HG02981 (cell line): ENCODE measurements at regions not wholly inside any gene's neighbourhood (a gene's known extent, or its start where the extent isn't known, plus 50 kb on each side); places are given as distances from the start of the nearest gene placed in this dataset.
"Not testable (repeated sequence)": the region's sequence is repeated elsewhere in the genome, so short reads cannot be mapped to it uniquely, and the experiment has no call there.

Source experiments
- ATAC-seq: cut with Tn5 transposase; IDR thresholded peaks from one replicate; pipeline ENCODE4 v1.9.1; 2021; ENCODE audit warnings: mild to moderate bottlenecking, moderate library complexity; ENCODE audit not compliant: unreplicated experiment

DNA sequence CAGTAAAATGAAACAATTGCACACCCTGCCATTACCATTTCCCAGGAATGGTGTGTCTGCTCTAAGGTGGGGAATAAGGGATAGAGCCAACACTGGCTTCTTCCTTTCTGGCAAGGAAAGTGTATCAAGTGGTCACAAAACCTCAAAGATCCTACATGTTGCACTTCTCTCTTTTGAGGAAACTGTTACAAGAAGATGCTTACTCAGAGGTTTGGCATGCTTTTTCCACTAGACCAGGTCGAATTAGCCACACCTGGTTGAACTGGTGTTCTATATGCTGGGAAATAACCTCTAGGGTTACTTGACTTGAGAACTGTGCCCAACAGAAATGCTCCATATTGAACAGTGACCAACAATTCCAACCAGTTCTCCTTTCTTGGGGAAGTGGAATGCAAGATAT is 102.9 kb downstream of the LRRN1 start:
- no peak for ATAC-seq

DNA sequence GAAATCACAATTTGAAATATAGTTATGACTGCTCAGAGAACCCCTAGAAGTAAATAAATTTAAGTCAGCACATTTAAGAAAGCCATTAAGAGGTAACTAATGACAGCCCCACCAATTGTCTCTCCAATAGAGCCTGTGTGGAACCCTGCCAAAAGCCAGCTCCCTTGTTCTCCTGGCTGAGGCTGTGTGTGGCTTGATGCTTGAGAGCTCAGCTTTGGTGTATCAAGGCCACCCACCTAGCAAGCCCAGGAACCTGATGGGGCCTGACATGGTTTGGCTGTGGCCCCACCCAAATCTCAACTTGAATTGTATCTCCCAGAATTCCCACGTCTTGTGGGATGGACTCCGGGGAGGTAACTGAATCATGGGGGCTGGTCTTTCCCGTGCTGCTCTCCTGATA is 106.9 kb downstream of the LRRN1 start:
- no peak for ATAC-seq

DNA sequence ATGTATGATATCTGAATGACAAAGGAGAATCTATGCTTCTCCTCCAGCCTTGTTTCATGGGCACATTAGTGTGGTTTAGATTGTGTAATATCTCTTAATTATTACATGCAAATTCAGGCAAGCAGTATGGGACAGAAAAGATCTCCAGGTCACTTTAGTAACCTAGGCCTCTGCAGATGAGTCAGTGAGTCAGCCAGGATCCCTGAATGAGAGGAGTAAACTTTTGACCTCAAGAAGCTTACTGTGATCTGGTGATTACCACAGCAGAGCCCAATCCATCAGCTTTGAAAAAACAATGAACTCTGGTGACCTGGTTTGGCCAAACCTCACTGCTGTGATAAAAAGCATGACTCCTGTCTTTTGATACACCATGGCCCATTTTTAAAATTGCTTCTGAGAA is 107.8 kb downstream of the LRRN1 start:
- no peak for ATAC-seq

DNA sequence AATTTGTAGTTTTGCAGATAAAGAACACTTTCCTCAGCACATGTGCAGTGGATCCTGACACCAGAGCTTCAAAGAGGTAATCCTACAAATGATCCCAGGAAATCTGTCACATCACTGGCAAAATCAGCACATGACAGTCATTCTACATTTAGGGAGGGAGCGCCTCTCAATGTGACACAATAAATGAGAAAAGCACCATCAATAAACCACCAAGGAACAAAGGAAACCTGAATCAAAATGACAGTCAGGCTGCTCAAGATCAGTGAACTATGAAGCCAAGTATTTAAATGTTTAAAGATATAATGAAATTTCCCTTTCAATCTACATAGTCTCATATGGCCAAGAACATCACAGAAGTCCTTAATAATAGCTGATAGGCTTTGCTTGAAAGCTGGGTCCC is 119.5 kb downstream of the LRRN1 start:
- ATAC-seq, result no peak

DNA sequence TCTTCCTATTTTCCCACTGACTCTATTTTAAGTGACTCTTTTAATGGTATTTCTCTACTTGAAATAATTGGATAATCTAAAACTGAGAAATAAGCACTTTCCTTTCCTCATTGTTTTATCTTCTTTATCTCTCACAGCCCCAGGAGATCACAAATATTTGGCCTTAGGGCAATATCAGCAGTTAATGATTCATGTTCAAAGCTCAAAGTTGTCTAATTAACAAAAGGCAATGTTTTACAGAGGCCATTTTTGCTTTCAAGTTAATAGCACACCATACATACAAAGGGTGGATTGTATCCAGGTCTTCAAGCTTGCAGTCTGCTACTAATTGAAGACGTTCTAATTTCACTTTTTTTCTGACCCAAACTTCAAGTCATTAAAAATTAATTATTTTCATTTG is 120.1 kb downstream of the LRRN1 start:
- ATAC-seq, result no peak

DNA sequence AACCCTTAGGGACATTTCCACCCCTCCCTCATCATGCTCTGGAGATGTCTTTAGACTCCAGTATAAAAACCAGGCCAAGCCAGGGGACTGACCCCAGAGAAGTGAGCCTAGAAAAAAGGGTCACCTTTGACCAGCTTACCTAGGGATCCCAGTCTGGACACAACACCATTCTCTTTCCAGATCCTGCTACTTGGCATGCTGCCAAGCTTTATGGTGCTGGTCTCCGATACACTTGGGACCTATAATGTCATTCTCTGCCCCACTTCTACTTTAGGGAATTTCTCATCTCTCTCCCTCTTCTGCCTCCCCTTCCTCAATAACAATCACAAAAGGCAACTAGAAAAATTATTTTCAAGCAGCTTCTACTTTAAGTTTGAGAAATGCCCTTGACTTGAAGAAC is 124.4 kb downstream of the LRRN1 start:
- ATAC-seq, result no peak

DNA sequence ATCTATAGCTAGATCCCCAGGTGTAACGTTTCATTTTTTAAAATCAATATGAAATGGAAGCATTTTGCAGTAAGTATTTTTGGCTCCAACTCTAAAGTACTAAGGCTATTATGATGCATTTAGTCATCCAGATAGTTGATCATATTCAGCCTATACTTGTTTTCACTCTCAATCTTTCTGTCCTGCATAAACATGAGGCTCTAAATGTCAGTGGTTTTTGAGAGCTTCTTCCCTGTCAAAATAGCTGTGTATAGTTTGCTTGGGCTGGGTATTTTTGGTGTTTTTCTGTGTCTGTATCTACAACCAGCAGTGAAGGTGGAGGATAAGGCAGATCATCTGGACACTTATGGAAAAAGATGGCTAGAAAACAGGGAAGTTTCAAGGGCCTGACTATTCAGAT is 128.0 kb downstream of the LRRN1 start:
- ATAC-seq, result no peak

DNA sequence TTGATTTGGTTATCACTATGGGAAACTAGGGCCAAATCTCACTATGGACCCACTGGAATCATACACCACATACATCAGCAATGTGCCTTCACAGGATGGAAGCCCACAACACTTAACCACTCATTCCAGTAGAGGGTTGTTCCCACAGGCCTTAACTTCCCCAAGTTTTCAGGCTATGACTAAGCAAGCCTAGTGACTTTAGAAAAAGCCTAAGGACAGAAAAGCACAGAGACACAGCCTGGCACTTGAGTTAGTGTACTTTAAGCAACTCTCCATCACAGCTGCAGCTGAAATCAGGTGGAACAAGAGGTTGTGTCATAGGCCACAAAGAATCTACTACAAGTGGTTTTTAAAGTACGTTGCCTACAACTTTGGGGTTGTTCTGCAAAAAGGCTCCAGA is 128.7 kb downstream of the LRRN1 start:
- no peak for ATAC-seq

DNA sequence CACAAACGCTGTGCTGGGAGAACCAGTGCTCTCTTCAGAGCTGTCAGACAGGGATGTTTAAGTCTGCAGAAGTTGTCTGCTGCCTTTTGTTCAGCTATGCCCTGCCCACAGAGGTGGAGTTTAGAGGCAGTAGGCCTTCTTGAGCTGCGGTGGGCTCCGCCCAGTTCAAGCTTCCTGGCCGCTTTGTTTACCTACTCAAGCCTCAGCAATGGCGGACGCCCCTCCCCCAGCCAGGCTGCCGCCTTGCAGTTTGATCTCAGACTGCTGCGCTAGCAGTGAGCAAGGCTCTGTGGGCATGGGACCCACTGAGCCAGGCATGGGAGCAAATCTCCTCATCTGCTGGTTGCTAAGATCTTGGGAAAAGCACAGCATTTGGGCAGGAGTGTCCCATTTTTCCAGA is 142.1 kb downstream of the LRRN1 start:
- not testable (repeated sequence) for ATAC-seq

DNA sequence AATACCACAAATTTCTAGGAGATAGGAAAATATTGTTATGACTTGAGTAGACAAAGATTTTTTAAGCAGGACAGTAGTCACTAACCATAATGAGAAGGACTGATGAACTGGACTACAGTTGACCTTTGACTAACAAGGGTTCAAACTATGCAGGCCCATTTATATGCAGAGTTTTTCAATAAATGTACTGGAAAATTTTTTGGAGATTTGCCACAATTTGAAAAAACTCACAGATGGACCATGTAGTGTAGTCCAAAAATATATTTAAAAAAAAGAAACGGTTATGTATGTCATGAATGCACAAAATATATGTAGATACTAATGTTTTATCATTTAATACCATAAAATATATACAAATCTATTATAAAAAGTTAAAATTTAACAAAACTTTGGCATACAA is 151.8 kb downstream of the LRRN1 start:
- ATAC-seq, result no peak

DNA sequence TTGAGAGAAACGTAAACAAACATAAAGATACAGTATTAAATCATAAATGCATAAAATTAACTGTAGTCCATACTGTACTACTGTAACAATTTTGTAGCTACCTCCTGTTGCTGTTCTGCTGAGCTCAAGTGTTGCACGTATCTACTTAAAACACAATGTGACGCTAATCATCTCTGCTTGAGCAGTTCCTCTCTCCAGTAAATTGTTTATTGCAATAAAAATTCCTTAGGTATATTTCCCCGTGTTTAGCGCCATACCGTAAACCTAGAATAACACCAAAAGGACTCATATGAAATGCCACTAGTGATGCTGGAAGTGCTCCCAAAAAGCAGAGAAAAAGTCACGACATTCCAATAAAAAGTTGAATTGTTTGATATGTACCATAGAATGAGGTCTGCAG is 152.3 kb downstream of the LRRN1 start:
- no peak for ATAC-seq

DNA sequence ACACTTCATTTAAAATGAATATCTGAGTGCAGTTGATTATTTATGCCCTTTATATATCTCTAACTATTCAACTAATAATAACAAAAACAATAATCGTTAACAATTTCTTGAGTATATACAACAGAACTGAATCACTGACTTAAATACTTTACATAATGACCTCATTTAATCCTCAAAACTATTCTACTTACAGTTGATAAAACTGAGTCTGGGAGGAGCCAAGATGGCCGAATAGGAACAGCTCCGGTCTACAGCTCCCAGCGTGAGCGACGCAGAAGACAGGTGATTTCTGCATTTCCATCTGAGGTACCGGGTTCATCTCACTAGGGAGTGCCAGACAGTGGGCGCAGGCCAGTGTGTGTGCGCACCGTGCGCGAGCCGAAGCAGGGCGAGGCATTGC is 163.6 kb downstream of the LRRN1 start:
- not testable (repeated sequence) for ATAC-seq

DNA sequence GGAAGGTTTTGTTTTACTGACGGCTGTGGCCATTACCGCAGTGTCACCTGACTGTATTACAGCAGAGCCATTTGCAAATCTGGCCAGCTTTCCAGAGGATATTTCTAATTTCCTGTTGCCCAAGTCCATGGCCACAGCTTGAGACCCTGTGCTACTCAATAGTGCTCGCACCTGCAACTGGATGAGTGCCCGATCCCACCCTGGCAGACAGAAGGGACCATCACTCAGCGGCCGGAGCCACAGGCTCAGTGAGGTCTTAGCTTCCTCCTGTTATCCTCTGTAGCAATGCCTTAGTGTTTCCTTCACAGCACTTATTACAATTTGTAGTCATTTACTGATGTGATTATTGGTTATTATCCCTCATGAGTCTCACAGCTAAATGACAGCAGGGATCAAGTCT is 184.8 kb downstream of the LRRN1 start:
- ATAC-seq, result no peak

DNA sequence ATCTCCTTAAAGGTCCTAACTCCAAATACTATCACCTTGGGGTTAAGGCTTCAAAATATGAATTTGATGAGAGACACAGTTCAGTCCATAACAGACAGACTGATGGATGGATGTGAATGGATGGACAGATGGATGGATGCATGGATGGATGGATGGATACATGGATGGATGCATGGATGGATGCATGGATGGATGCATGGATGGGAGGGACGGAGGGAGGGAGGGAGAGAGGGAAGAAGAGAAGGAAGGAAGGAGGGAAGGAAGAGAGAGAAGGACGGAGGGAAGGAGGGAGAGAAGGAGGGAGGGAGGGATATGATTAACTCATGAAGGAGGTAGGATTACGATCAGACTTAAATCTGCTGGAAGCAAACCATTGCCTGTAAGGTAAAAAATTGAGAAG is 192.4 kb downstream of the LRRN1 start:
- no peak for ATAC-seq

DNA sequence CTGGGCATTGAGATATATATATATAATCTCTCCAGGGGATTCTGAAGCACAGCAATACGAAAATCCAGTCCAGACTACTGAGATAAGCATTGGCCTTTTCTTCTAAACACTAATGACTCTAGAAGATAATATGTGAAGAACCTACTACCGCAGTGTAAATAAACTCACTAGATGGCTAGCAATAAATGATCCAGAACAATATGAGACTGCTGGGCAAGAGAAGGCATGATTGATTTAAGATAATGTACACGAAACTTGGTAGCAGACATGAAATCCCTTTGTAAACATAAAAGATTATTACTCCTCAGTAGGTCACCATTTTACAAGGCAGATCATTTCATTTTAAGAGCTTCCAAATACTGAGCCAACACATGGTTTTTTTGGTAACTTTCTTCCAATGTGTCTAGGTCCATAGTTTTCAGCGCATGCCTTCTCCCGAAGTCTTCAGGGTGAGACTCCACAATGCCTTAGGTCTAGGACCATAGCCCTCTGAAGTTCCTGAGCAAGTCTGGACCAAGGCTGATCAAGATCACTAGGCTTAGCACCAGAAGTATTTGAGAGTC is 193.2 kb downstream of the LRRN1 start:
- no peak for ATAC-seq

DNA sequence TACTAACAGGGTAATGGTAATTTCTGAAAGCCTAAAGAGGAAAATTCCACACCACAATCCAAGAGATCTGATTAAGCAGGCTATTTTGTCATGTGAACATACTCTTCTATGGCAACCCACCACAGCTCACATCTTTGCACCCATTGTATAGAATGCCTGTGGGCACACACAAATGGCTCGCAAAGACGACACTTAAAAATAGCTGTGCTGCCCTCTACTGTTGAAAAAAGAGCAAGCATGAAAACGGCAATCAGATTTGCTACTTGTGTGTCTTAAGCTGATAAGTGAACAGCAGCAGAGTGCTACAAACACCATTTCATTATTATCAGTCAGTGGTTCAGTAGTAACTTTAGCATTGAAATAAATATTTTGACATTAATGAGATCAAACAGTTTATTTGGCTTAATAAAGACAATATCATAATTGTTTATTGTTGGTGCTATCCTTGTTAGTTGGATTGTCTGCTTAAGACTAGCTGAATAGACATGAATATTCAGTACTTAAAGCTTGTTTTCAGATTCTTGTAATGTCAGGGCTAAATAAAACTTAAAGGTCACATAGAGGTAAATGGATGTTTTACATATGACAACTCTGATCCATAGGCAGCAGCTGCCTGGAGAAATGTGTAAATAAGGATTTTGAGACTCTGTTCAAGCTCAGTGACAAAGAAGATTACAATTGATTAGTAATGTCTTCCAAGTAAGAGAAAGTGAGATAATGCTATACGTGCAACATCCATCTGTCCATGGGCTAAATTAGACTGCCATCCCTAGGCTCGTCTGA is 199.1 kb downstream of the LRRN1 start:
- ATAC-seq, result peak; percentile 82

DNA sequence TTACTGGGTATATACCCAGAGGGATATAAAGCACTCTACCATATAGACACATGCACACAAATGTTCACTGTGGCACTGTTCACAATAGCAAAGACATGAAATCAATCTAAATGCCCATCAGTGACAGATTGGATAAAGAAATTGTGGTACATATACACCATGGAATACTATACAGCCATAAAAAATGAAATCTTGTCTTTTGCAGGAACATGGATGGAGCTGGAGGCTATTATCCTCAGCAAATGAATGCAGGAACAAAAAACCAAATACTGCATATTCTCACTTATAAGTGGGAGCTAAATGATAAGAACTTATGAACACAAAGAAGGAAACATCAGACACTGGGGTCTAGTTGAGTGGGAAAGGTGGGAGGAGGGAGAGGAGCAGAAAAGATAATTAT is 200.1 kb downstream of the LRRN1 start:
- ATAC-seq, result not testable (repeated sequence)

DNA sequence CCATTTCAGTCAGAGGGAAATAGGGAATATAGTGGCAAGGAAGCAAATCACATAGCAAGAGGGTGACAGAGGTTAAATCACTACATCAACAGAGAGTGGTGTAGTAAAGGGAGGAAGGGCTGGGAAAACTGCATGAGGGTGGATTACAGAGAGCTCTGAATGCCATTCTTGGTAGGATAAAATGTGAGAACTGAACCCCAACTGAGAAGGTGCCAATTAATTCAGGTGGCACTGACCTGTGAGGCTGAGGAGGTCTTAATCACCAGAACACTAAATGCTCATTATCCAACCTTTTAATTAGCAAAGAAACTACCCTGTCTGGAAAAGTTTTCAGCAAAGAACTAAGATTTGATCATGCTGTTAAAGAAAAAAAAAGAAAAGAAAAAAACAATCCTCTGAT is 202.7 kb downstream of the LRRN1 start:
- ATAC-seq, result no peak

DNA sequence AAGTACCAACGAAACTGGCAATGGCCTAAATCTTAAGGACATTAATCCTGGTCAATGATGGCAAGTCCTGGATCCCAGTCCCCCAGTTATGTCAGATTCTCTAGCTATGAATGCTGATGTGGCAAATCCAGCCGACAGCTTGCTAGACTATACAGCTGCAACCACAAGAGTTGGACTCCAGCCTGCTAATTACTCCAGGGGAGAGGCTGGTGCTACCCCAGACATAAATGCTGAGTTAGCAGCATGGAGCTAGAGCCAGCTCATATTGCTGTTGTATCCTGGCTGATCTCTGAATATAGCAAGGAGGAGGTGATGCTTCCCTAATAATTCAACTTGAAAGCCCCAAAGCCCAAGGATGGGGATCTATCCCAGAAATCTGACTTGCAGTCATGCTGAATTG is 207.1 kb downstream of the LRRN1 start:
- no peak for ATAC-seq

DNA sequence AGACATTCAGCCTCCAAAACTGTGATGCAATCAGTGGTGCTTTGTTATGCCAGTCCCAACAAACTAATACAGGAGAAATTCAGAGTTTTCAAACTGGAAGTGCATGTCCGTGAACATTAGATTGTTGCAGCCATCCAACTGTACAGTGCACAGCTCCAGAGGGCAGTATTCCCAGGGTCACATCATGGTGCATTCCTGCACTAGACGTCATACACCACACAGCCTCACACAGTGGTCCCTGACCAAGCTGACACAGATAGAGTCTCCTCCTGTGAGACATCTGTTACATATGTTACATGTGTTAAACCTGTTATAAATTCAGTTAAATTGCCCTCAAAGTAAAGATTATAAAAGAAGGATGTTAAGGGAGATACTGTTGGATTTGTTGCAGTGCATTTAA is 209.0 kb downstream of the LRRN1 start:
- ATAC-seq, result no peak

DNA sequence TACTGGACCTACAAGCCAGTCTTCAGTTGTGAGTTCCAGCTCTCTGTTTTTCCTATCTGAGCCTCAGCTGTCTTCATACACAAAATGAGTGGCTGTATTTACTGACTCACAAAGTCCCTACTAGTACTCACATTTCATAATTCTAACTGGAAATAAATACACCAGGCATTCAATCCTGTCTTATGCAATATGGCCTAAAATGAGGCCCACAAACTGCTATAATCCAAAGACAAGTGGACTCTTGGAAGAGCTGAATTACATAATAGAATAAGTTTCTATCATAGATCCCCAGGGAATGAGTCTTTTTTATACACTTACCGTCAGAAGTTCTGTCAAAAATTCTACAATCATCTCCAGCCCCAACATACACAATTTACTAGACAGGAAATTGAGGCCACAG is 211.9 kb downstream of the LRRN1 start:
- no peak for ATAC-seq

DNA sequence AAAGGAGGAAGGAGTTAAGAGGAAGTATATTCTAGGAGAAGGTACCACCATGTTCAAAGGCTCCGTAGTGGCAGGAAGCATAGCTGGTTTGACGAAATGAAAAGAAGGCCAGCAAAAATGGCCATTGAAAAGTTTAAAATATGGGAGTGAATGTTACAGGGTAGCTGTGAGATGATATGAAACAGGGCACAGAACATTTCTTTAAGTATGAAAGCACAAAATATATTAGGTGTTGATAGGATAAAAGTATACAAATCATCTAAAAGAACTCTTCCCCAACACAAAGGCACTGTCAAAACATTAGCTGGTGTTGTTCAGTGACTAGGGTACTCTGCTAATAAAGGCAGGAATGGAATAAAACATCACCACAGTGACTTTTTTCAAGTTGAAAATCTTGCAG is 216.2 kb downstream of the LRRN1 start:
- ATAC-seq, result no peak

DNA sequence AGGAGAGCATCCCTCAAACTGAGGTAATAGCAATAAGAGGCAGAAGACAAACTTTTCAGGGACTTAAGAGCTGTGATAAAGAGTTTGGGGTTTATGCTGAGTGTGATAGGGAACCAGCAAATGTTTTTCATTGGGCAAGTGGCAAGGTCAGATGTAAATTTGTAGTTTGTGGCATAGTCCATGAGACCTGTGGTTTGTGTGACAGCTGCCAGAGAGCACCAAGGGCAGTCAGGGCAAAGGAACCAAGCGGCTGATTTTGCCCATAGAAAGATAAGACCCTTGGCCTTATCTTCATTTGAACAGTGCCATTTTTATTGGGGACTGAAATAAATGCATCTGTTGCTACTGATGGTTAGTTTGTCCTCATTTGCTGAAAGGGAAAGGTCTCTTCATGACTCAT is 220.3 kb downstream of the LRRN1 start:
- ATAC-seq, result no peak
